H9 (cell line): ENCODE measurements at regions not wholly inside any gene's neighbourhood (a gene's known extent, or its start where the extent isn't known, plus 50 kb on each side); places are given as distances from the start of the nearest gene placed in this dataset.
"Not testable (repeated sequence)": the region's sequence is repeated elsewhere in the genome, so short reads cannot be mapped to it uniquely, and the experiment has no call there.

Source experiments
- DNase-seq: peaks from one replicate; pipeline ENCODE4 v3.0.0-alpha.2; 2017
- H2AFZ ChIP-seq: one replicate; pipeline ENCODE4 v1.6.1; 2013; ENCODE audit warnings: mild to moderate bottlenecking, low read length, control low read depth, moderate library complexity
- H2AK5ac ChIP-seq: 2 replicates; pipeline ENCODE4 v1.6.1; 2013; ENCODE audit warnings: low read length, control low read depth, mixed read lengths; ENCODE audit not compliant: insufficient read length
- H2BK120ac ChIP-seq: one replicate; pipeline ENCODE4 v1.6.1; 2013; ENCODE audit warnings: low read depth, mild to moderate bottlenecking, low read length, control low read depth, inconsistent platforms; ENCODE audit not compliant: poor library complexity, severe bottlenecking
- H2BK12ac ChIP-seq: 2 replicates; pipeline ENCODE4 v1.6.1; 2013; ENCODE audit warnings: low read length, control low read depth, mixed read lengths, low read depth; ENCODE audit not compliant: insufficient read length
- H2BK15ac ChIP-seq: 2 replicates; pipeline ENCODE4 v1.6.1; 2013; ENCODE audit warnings: low read depth, low read length, control low read depth
- H2BK20ac ChIP-seq: one replicate; pipeline ENCODE4 v1.6.1; 2013; ENCODE audit warnings: low read depth, mild to moderate bottlenecking, low read length, control low read depth, inconsistent platforms; ENCODE audit not compliant: poor library complexity, severe bottlenecking
- H2BK5ac ChIP-seq: 2 replicates; pipeline ENCODE4 v1.6.1; 2013; ENCODE audit warnings: low read length, control low read depth, mixed read lengths; ENCODE audit not compliant: insufficient read length
- H3K14ac ChIP-seq: 2 replicates; pipeline ENCODE4 v1.6.1; 2013; ENCODE audit warnings: low read length, control low read depth; ENCODE audit not compliant: insufficient read depth
- H3K18ac ChIP-seq: 2 replicates; pipeline ENCODE4 v1.6.1; 2013; ENCODE audit warnings: low read depth, mild to moderate bottlenecking, mixed read lengths, low read length, control low read depth; ENCODE audit not compliant: insufficient read length
- H3K23ac ChIP-seq: 2 replicates; pipeline ENCODE4 v1.6.1; 2013; ENCODE audit warnings: low read length, control low read depth, mixed read lengths, low read depth; ENCODE audit not compliant: insufficient read length
- H3K23me2 ChIP-seq: 2 replicates; pipeline ENCODE4 v1.6.1; 2013; ENCODE audit warnings: low read depth, mild to moderate bottlenecking, mixed read lengths, low read length, control low read depth; ENCODE audit not compliant: insufficient read length, poor library complexity, severe bottlenecking
- H3K27ac ChIP-seq: 2 replicates; pipeline ENCODE4 v1.5.1; 2013; ENCODE audit warnings: low read length, control low read depth, mixed read lengths, low read depth; ENCODE audit not compliant: insufficient read length
- H3K27me3 ChIP-seq: 2 replicates; pipeline ENCODE4 v1.6.1; 2013; ENCODE audit warnings: low read length, control low read depth, inconsistent platforms; ENCODE audit not compliant: insufficient read depth
- H3K4ac ChIP-seq: 2 replicates; pipeline ENCODE4 v1.6.1; 2013; ENCODE audit warnings: low read depth, mild to moderate bottlenecking, control low read depth, inconsistent platforms, low read length, moderate library complexity
- H3K4me1 ChIP-seq: 2 replicates; pipeline ENCODE4 v1.6.1; 2013; ENCODE audit warnings: low read length, control low read depth, inconsistent platforms; ENCODE audit not compliant: insufficient read depth
- H3K4me2 ChIP-seq: 2 replicates; pipeline ENCODE4 v1.6.1; 2013; ENCODE audit warnings: low read length, control low read depth, mixed read lengths; ENCODE audit not compliant: insufficient read length, insufficient read depth
- H3K56ac ChIP-seq: 2 replicates; pipeline ENCODE4 v1.6.1; 2013; ENCODE audit warnings: low read depth, mild to moderate bottlenecking, mixed read lengths, low read length, control low read depth; ENCODE audit not compliant: insufficient read length
- H3K79me1 ChIP-seq: 2 replicates; pipeline ENCODE4 v1.6.1; 2013; ENCODE audit warnings: low read depth, mild to moderate bottlenecking, moderate library complexity, low read length, control low read depth, inconsistent platforms; ENCODE audit not compliant: insufficient read depth, poor library complexity, severe bottlenecking
- H3K79me2 ChIP-seq: 2 replicates; pipeline ENCODE4 v1.6.1; 2013; ENCODE audit warnings: low read length, control low read depth, inconsistent platforms; ENCODE audit not compliant: insufficient read depth
- H3K9ac ChIP-seq: 2 replicates; pipeline ENCODE4 v1.6.1; 2013; ENCODE audit warnings: low read length, control low read depth, mixed read lengths; ENCODE audit not compliant: insufficient read length; ENCODE audit errors: extremely low read depth
- H3K9me3 ChIP-seq: one replicate; pipeline ENCODE4 v1.6.1; 2013; ENCODE audit warnings: low read depth, low read length, inconsistent platforms; ENCODE audit not compliant: control insufficient read depth
- H3T11ph ChIP-seq: one replicate; pipeline ENCODE4 v1.6.1; 2013; ENCODE audit warnings: mild to moderate bottlenecking, low read length, control low read depth, inconsistent platforms
- H4K20me1 ChIP-seq: one replicate; pipeline ENCODE4 v1.6.1; 2013; ENCODE audit not compliant: control insufficient read depth, insufficient read length, insufficient read depth
- H4K5ac ChIP-seq: 2 replicates; pipeline ENCODE4 v1.6.1; 2013; ENCODE audit warnings: low read depth, mild to moderate bottlenecking, mixed read lengths, low read length, control low read depth; ENCODE audit not compliant: insufficient read length
- H4K8ac ChIP-seq: replicated peaks from 2 replicates; pipeline ENCODE4 v1.6.1; 2013; ENCODE audit warnings: low read length, control low read depth, mixed read lengths, low read depth; ENCODE audit not compliant: insufficient read length
- H4K91ac ChIP-seq: 2 replicates; pipeline ENCODE4 v1.6.1; 2013; ENCODE audit warnings: low read depth, mild to moderate bottlenecking, moderate library complexity, mixed read lengths, low read length, control low read depth; ENCODE audit not compliant: insufficient read length
- H3K27ac Mint-ChIP-seq, 3 experiments: 2 replicates in 2 of 3; 3 replicates in 1 of 3; pipeline ENCODE4 v1.8.0; 2020 to 2021; ENCODE audit warnings: mixed read lengths in 3 of 3, mild to moderate bottlenecking in 1 of 3, moderate library complexity in 1 of 3
- H3K27me3 Mint-ChIP-seq: 2 replicates; pipeline ENCODE4 v1.8.0; 2021; ENCODE audit warnings: low read depth, mild to moderate bottlenecking, moderate library complexity, mixed read lengths
- H3K36me3 Mint-ChIP-seq, 3 experiments: 2 replicates in 2 of 3; 3 replicates in 1 of 3; pipeline ENCODE4 v1.8.0; 2020 to 2021; ENCODE audit warnings: low read depth in 3 of 3, mixed read lengths in 3 of 3; ENCODE audit not compliant: insufficient read depth in 1 of 3
- H3K4me1 Mint-ChIP-seq, 2 experiments: 2 replicates each; pipeline ENCODE4 v1.8.0; 2020; ENCODE audit warnings: mixed read lengths in 2 of 2
- H3K4me3 Mint-ChIP-seq, 2 experiments: 2 replicates in 1 of 2; 3 replicates in 1 of 2; pipeline ENCODE4 v1.8.0; 2020 to 2021; ENCODE audit warnings: mild to moderate bottlenecking in 2 of 2, mixed read lengths in 2 of 2, moderate library complexity in 1 of 2
- H3K9me3 Mint-ChIP-seq, 2 experiments: 2 replicates in 1 of 2; 3 replicates in 1 of 2; pipeline ENCODE4 v1.8.0; 2020; ENCODE audit warnings: mild to moderate bottlenecking in 2 of 2, mixed read lengths in 2 of 2, moderate library complexity in 1 of 2
- WGBS: extraction: QIAGEN DNeasy Blood & Tissue Kit; methylation state at CpG from one replicate; pipeline ENCODE4 v1.1.7; 2013; ENCODE audit warnings: missing lambda C conversion rate, low lambda C conversion rate, mixed read lengths; ENCODE audit not compliant: insufficient read length; ENCODE audit errors: extremely low coverage; 5-methylcytosine and 5-hydroxymethylcytosine counted together

- DNase-seq, H3K4me1 ChIP-seq, H3K56ac ChIP-seq, H3K4ac ChIP-seq, H2BK5ac ChIP-seq, H3K4me1 Mint-ChIP-seq, H3K79me2 ChIP-seq, H4K5ac ChIP-seq, H4K91ac ChIP-seq, H3K4me3 Mint-ChIP-seq, H3K4me2 ChIP-seq, H2BK15ac ChIP-seq, H3K18ac ChIP-seq, H2AFZ ChIP-seq, H4K8ac ChIP-seq, H4K20me1 ChIP-seq, H2BK12ac ChIP-seq, H3K23me2 ChIP-seq, H3K23ac ChIP-seq, H3K14ac ChIP-seq, H2BK20ac ChIP-seq, H3K79me1 ChIP-seq, H3K27ac ChIP-seq, H3K27ac Mint-ChIP-seq, H3K9me3 ChIP-seq, H3K27me3 Mint-ChIP-seq, H2AK5ac ChIP-seq, H3K9ac ChIP-seq, H3K27me3 ChIP-seq, H3T11ph ChIP-seq, H2BK120ac ChIP-seq: not testable (repeated sequence)
- Mint-ChIP-seq H3K9me3 (peaks cover 25 to 40% of the 10 kb centered on the region in 2 experiments), H3K36me3 (peaks cover 0 to 26% (median 12%) of the 10 kb centered on the region in 3 experiments; a peak in 6 of 7 replicates)
- no CpG with 5 or more reads among the region's 22 CpGs for WGBS
Measured at GRCh38 chr15:56540157-56540556, 75.2 kb upstream of the MNS1 start.
